GM12874 (cell line): ENCODE measurements at regions not wholly inside any gene's neighbourhood (a gene's known extent, or its start where the extent isn't known, plus 50 kb on each side); places are given as distances from the start of the nearest gene placed in this dataset.

Experiments
- CTCF ChIP-seq: IDR thresholded peaks from 2 replicates; pipeline ENCODE4 v1.5.1; 2011; ENCODE audit warnings: low read depth, mild to moderate bottlenecking, control low read depth, low read length, moderate library complexity; ENCODE audit not compliant: insufficient read depth

DNA sequence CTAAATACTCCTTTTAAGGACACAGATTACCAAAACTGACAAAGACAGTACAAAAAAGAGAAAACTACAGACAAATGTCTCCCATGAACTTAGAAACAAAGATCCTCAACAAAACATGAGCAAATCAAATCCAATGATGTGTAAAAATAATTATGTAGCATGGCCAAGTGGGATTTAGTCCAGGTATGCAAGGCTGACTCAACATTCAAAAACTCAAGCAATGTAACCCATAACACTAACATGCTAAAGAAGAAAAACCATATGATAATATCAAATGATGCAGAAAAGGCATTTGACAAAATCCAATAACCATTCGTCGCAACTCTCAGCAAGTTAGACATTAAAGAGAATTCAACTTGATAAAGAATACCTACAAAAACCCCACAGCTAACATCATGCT is 239.0 kb upstream of the KLHL29 start:
- TF ChIP-seq CTCF, result no peak

GRCh38 chr2:23148342-23148741 is 236.6 kb upstream of the KLHL29 start:
- no peak for TF ChIP-seq CTCF

DNA sequence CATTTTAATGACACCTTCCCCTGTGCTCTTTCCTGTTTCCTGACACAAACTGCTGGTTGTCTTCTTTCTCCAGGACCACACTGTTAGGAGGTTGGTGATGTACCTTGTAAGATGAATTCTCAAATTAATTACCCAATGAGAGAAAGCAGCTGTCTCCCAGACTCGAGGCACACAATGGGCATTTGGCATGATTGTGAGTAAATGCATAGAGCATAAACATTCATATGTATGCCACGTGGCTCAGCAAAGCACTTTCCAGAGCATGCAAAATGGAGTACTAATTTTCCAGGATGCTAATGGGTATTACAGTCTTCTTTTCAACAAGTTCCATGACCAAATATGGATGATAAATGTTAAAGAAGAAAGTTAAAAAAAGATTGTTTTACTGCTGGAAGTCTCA is 235.2 kb upstream of the KLHL29 start:
- no peak for TF ChIP-seq CTCF

GRCh38 chr2:23153484-23153883 is 231.5 kb upstream of the KLHL29 start:
- TF ChIP-seq CTCF, result no peak

GRCh38 chr2:23155022-23155421 is 230.0 kb upstream of the KLHL29 start:
- no peak for TF ChIP-seq CTCF

GRCh38 chr2:23157812-23158211 is 227.2 kb upstream of the KLHL29 start:
- no peak for TF ChIP-seq CTCF

DNA sequence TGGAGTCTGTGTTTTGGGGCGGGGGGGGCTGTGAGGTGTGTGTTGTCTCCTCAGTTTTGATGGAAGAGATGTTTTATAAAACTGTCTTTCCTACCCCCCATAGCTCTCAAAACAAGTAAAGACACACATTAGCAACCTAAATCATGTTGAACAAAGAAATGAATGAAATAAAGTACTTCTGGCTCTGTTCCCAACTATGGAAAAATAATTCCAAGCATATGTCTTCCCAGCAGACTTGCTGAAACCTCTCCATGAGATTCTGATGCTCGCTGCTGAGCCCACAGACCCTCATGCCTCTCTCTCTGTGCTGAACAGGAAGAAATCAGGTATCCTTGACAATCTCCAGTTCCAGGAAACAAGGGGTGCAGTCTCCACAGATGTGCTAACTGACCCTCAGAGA is 226.7 kb upstream of the KLHL29 start:
- TF ChIP-seq CTCF, result no peak
